GM21619 (cell line): ENCODE measurements at regions not wholly inside any gene's neighbourhood (a gene's known extent, or its start where the extent isn't known, plus 50 kb on each side); places are given as distances from the start of the nearest gene placed in this dataset.
A peak's percentile ranks its signal among the peaks of the same experiment; 100 is the strongest.
"Not testable (repeated sequence)": the region's sequence is repeated elsewhere in the genome, so short reads cannot be mapped to it uniquely, and the experiment has no call there.

Experiments
- ATAC-seq: cut with Tn5 transposase; IDR thresholded peaks from one replicate; pipeline ENCODE4 v1.9.1; 2021; ENCODE audit not compliant: unreplicated experiment

GRCh38 chr2:215667585-215668377, 231.9 kb upstream of the FN1 start:
- no peak for ATAC-seq

GRCh38 chr2:215664847-215665525, 229.1 kb upstream of the FN1 start:
- peak; percentile 93 for ATAC-seq

GRCh38 chr2:215662715-215663114, 226.8 kb upstream of the FN1 start:
- no peak for ATAC-seq

- no peak for ATAC-seq
Observed at GRCh38 chr2:215660687-215661086, 224.8 kb upstream of the FN1 start.

GRCh38 chr2:215659650-215660049, 223.8 kb upstream of the FN1 start:
- ATAC-seq, result no peak

- no peak for ATAC-seq
Observed at GRCh38 chr2:215658635-215659305, 222.9 kb upstream of the FN1 start.

GRCh38 chr2:215657844-215658243, 222.0 kb upstream of the FN1 start:
- ATAC-seq, result no peak

- no peak for ATAC-seq
Observed at GRCh38 chr2:215654148-215654819, 218.4 kb upstream of the FN1 start.

GRCh38 chr2:215653344-215654030, 217.6 kb upstream of the FN1 start:
- no peak for ATAC-seq

GRCh38 chr2:215652388-215652787, 216.5 kb upstream of the FN1 start:
- ATAC-seq, result no peak

- ATAC-seq, result no peak
Observed at GRCh38 chr2:215651412-215651811, 215.5 kb upstream of the FN1 start.

- ATAC-seq, result no peak
Observed at GRCh38 chr2:215644233-215644897, 208.5 kb upstream of the FN1 start.

- no peak for ATAC-seq
Observed at GRCh38 chr2:215638687-215639086, 202.8 kb upstream of the FN1 start.

GRCh38 chr2:215637651-215638050, 201.8 kb upstream of the FN1 start:
- no peak for ATAC-seq

- no peak for ATAC-seq
Observed at GRCh38 chr2:215636816-215637215, 200.9 kb upstream of the FN1 start.

- no peak for ATAC-seq
Observed at GRCh38 chr2:215635788-215636139, 199.9 kb upstream of the FN1 start.

GRCh38 chr2:215635071-215635787, 199.4 kb upstream of the FN1 start:
- ATAC-seq, result no peak

GRCh38 chr2:215633360-215633759, 197.5 kb upstream of the FN1 start:
- ATAC-seq, result no peak

- ATAC-seq, result no peak
Observed at GRCh38 chr2:215631696-215632095, 195.8 kb upstream of the FN1 start.

GRCh38 chr2:215630796-215631195, 194.9 kb upstream of the FN1 start:
- not testable (repeated sequence) for ATAC-seq
